Mammary epithelial cell (primary cell): ENCODE measurements at regions not wholly inside any gene's neighbourhood (a gene's known extent, or its start where the extent isn't known, plus 50 kb on each side); places are given as distances from the start of the nearest gene placed in this dataset.

Experiments
- CTCF ChIP-seq, 2 donors: IDR thresholded peaks in 1 of 2; conservative IDR thresholded peaks in 1 of 2; 2 replicates each; pipeline ENCODE4 v1.5.1; 2011 to 2012; ENCODE audit warnings: inconsistent platforms in 2 of 2, low read length in 2 of 2, mild to moderate bottlenecking in 2 of 2, control low read depth in 1 of 2, low read depth in 1 of 2; ENCODE audit not compliant: insufficient read depth in 1 of 2; ENCODE audit errors: extremely low read depth in 1 of 2
- EZH2 ChIP-seq: IDR thresholded peaks from 2 replicates; pipeline ENCODE4 v1.6.1; 2012; ENCODE audit warnings: low read length, inconsistent platforms, borderline replicate concordance

- TF ChIP-seq CTCF (conservative IDR thresholded peaks at IDR 0.05 in 1 of 2, IDR thresholded peaks at IDR 0.05 in 1 of 2; ENCODE audit: extremely low read depth in 1 of 2, insufficient read depth in 1 of 2, low read depth in 1 of 2, low read length in 2 of 2): no peak
- no peak for TF ChIP-seq EZH2
Observed at GRCh38 chr1:108054396-108054795, 89.4 kb upstream of the VAV3 start.
